ENCODE measurements at regions not wholly inside any gene's neighbourhood (a gene's known extent, or its start where the extent isn't known, plus 50 kb on each side); places are given as distances from the start of the nearest gene placed in this dataset.

GRCh38 chr13:72104656-72105180 lies 237.7 kb upstream of the DACH1 start:
- Histone ChIP-seq H3K4me1 (no peaks in the 10 kb centered on the region), H3K4me3 (no peak overlapping the region), H3K36me3 (ENCODE audit: insufficient read depth in 1 of 2, low read depth in 1 of 2) (no peaks in the 10 kb centered on the region), H3K9me3 (peaks cover 6% of the 10 kb centered on the region), H3K27ac (no peak overlapping the region), H3K27me3 (ENCODE audit: insufficient read depth in 3 of 3, low read length in 2 of 3) (peaks cover 0 to 2% (median 0%) of the 10 kb centered on the region in 3 donors)
- 27 to 83% (median 68%) methylated on average over 1 of the region's 1 CpG for WGBS, 3 donors
- ATAC-seq (no peak), DNase-seq (no peak)
- TF ChIP-seq CTCF (IDR thresholded peaks at IDR 0.05): no peak
- intact Hi-C loops (cut with DNase I): no loop called here

GRCh38 chr13:72101768-72102400 lies 234.9 kb upstream of the DACH1 start:
- DNase-seq: no peak
- H3K27me3 ChIP-seq (ENCODE audit: insufficient read depth in 3 of 3, low read length in 2 of 3): no peaks in the 10 kb centered on the region
- no peaks in the 10 kb centered on the region for H3K4me1 ChIP-seq

GRCh38 chr13:72100339-72100738 lies 233.3 kb upstream of the DACH1 start:
- no peaks in the 10 kb centered on the region for H3K27me3 ChIP-seq (ENCODE audit: insufficient read depth in 3 of 3, low read length in 2 of 3)
- WGBS, 3 donors: 46 to 75% (median 47%) methylated on average over 2 of the region's 2 CpGs
- H3K4me1 ChIP-seq: no peaks in the 10 kb centered on the region
- H3K36me3 ChIP-seq (ENCODE audit: insufficient read depth in 1 of 2, low read depth in 1 of 2): no peaks in the 10 kb centered on the region
- no peak overlapping the region for H3K27ac ChIP-seq
- no peaks in the 10 kb centered on the region for H3K9me3 ChIP-seq
- DNase-seq (no peak), ATAC-seq (no peak)
- no peak for TF ChIP-seq CTCF (IDR thresholded peaks at IDR 0.05)
- intact Hi-C loops (cut with DNase I): no loop called here
- H3K4me3 ChIP-seq: no peak overlapping the region

More at GRCh38 chr13:72101768-72102400, 234.9 kb upstream of the DACH1 start:
- WGBS, 3 donors: 60 to 87% (median 85%) methylated on average over 3 of the region's 3 CpGs
- H3K4me3 ChIP-seq: no peak overlapping the region
- intact Hi-C loops (cut with DNase I): no loop called here
- no peak for ATAC-seq
- H3K9me3 ChIP-seq: no peaks in the 10 kb centered on the region
- TF ChIP-seq CTCF (IDR thresholded peaks at IDR 0.05): no peak
- H3K27ac ChIP-seq: no peak overlapping the region
- H3K36me3 ChIP-seq (ENCODE audit: insufficient read depth in 1 of 2, low read depth in 1 of 2): no peaks in the 10 kb centered on the region

GRCh38 chr13:72097568-72097967 lies 230.6 kb upstream of the DACH1 start:
- Histone ChIP-seq H3K27ac (no peak overlapping the region), H3K4me3 (no peak overlapping the region), H3K9me3 (no peaks in the 10 kb centered on the region), H3K27me3 (ENCODE audit: insufficient read depth in 3 of 3, low read length in 2 of 3) (no peaks in the 10 kb centered on the region), H3K36me3 (ENCODE audit: insufficient read depth in 1 of 2, low read depth in 1 of 2) (no peaks in the 10 kb centered on the region), H3K4me1 (no peaks in the 10 kb centered on the region)
- intact Hi-C loops (cut with DNase I): no loop called here
- DNase-seq (no peak), ATAC-seq (no peak)
- no peak for TF ChIP-seq CTCF (IDR thresholded peaks at IDR 0.05)

- no peak for TF ChIP-seq CTCF (IDR thresholded peaks at IDR 0.05)
- 89 to 97% (median 95%) methylated on average over 2 of the region's 2 CpGs for WGBS, 3 donors
- Histone ChIP-seq H3K4me1 (no peaks in the 10 kb centered on the region), H3K9me3 (no peaks in the 10 kb centered on the region), H3K27ac (no peak overlapping the region), H3K27me3 (ENCODE audit: insufficient read depth in 3 of 3, low read length in 2 of 3) (no peaks in the 10 kb centered on the region), H3K36me3 (ENCODE audit: insufficient read depth in 1 of 2, low read depth in 1 of 2) (no peaks in the 10 kb centered on the region), H3K4me3 (no peak overlapping the region)
- ATAC-seq: no peak
- DNase-seq: no peak
- intact Hi-C loops (cut with DNase I): no loop called here
Measured at GRCh38 chr13:72093262-72093661, 226.3 kb upstream of the DACH1 start.

Measured in psoas muscle (tissue), 7 donors.